Activated CD4-positive, CD25-positive, alpha-beta regulatory T cell treated with anti-CD3 and anti-CD28 coated beads, Interleukin-2, amount 50 U/mL, for 24 hours (primary cell): ENCODE measurements at regions not wholly inside any gene's neighbourhood (a gene's known extent, or its start where the extent isn't known, plus 50 kb on each side); places are given as distances from the start of the nearest gene placed in this dataset.

Experiments used
- ATAC-seq, 2 donors: fragments of 150-1000 bp; cut with Tn5 transposase; one replicate each; pipeline ENCODE4 v1.10.0; 2021; ENCODE audit warnings: mild to moderate bottlenecking in 1 of 2, moderate library complexity in 1 of 2

- ATAC-seq, result no peak
Observed at GRCh38 chr15:87628311-87628710, 628.2 kb downstream of the NTRK3 start.

- ATAC-seq, result no peak
Observed at GRCh38 chr15:87626860-87627259, 629.7 kb downstream of the NTRK3 start.

- ATAC-seq, result no peak
Observed at GRCh38 chr15:87623832-87624231, 632.7 kb downstream of the NTRK3 start.

- no peak for ATAC-seq
Observed at GRCh38 chr15:87620393-87620792, 636.1 kb downstream of the NTRK3 start.

- ATAC-seq, result peak in 1 of 2 donors; percentile 20
Observed at GRCh38 chr15:87619161-87619960, 637.2 kb downstream of the NTRK3 start.

- ATAC-seq, result no peak
Observed at GRCh38 chr15:87618203-87618725, 638.3 kb downstream of the NTRK3 start.

GRCh38 chr15:87614704-87615103, 641.8 kb downstream of the NTRK3 start:
- no peak for ATAC-seq

- ATAC-seq, result no peak
Observed at GRCh38 chr15:87610366-87610765, 646.2 kb downstream of the NTRK3 start.

- no peak for ATAC-seq
Observed at GRCh38 chr15:87609894-87610293, 646.6 kb downstream of the NTRK3 start.

- ATAC-seq, result no peak
Observed at GRCh38 chr15:87609474-87609873, 647.1 kb downstream of the NTRK3 start.

GRCh38 chr15:87608238-87609028, 648.1 kb downstream of the NTRK3 start:
- ATAC-seq, result no peak

- no peak for ATAC-seq
Observed at GRCh38 chr15:87606971-87607370, 649.6 kb downstream of the NTRK3 start.

- no peak for ATAC-seq
Observed at GRCh38 chr15:87604857-87605446, 651.6 kb downstream of the NTRK3 start.

- no peak for ATAC-seq
Observed at GRCh38 chr15:87602371-87602770, 654.2 kb downstream of the NTRK3 start.

- no peak for ATAC-seq
Observed at GRCh38 chr15:87599616-87600015, 656.9 kb downstream of the NTRK3 start.

- ATAC-seq, result peak; percentile 53 to 67
Observed at GRCh38 chr15:87597346-87598052, 659.0 kb downstream of the NTRK3 start.

- no peak for ATAC-seq
Observed at GRCh38 chr15:87591582-87591981, 665.0 kb downstream of the NTRK3 start.

GRCh38 chr15:87591042-87591441, 665.5 kb downstream of the NTRK3 start:
- no peak for ATAC-seq

GRCh38 chr15:87589134-87589533, 667.4 kb downstream of the NTRK3 start:
- ATAC-seq, result no peak

GRCh38 chr15:87582169-87582568, 674.4 kb downstream of the NTRK3 start:
- no peak for ATAC-seq

GRCh38 chr15:87579537-87579936, 677.0 kb downstream of the NTRK3 start:
- no peak for ATAC-seq

GRCh38 chr15:87578776-87579175, 677.8 kb downstream of the NTRK3 start:
- ATAC-seq, result no peak

GRCh38 chr15:87577336-87577735, 679.2 kb downstream of the NTRK3 start:
- no peak for ATAC-seq
